ENCODE measurements at regions not wholly inside any gene's neighbourhood (a gene's known extent, or its start where the extent isn't known, plus 50 kb on each side); places are given as distances from the start of the nearest gene placed in this dataset.

DNA sequence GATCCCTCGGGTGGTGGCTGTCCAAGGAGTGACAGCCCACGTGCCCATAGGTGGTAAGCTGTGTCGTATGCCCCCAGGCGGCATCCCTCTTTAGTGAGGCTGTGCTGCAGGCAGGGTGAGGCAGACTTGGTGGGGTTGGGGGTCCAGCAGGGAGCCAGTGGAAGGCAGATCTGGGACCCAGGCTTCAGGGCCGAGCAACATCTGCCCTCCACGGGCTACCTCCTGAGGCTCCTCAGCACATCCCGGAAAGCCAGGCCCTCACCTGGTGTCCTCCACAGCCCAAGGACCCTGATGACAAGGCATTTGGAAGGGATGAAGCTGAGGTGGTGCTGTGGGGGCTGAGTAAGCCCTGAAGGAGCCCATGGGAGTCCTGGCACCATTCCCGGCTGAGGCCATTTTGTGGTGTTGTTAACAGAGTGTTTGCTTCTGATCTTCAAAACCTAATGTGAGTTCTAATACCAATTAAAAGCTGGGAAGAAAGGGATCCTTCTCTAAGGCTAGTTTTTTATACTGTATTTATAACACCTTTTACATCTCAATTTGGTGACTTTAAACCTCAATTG lies 295.8 kb upstream of the IRX2 start:
- ATAC-seq = no peak
- Histone ChIP-seq H3K9me3 (ENCODE audit: control insufficient read depth, insufficient read depth, low read depth, low read length) (no peaks in the 10 kb centered on the region), H3K36me3 (ENCODE audit: control insufficient read depth, insufficient read depth, low read length) (no peaks in the 10 kb centered on the region), H3K4me3 (ENCODE audit: low read depth in 2 of 2, low read length in 2 of 2) (no peak overlapping the region), H3K27me3 (ENCODE audit: control insufficient read depth, insufficient read depth, low read length) (no peaks in the 10 kb centered on the region), H3K27ac (ENCODE audit: low read length) (no peak overlapping the region), H3K4me1 (ENCODE audit: control insufficient read depth, insufficient read depth, low read length) (no peaks in the 10 kb centered on the region)
- intact Hi-C loops (cut with micrococcal nuclease; ENCODE audit: unreplicated experiment) = no loop called here
- TF ChIP-seq, protein P1, sequence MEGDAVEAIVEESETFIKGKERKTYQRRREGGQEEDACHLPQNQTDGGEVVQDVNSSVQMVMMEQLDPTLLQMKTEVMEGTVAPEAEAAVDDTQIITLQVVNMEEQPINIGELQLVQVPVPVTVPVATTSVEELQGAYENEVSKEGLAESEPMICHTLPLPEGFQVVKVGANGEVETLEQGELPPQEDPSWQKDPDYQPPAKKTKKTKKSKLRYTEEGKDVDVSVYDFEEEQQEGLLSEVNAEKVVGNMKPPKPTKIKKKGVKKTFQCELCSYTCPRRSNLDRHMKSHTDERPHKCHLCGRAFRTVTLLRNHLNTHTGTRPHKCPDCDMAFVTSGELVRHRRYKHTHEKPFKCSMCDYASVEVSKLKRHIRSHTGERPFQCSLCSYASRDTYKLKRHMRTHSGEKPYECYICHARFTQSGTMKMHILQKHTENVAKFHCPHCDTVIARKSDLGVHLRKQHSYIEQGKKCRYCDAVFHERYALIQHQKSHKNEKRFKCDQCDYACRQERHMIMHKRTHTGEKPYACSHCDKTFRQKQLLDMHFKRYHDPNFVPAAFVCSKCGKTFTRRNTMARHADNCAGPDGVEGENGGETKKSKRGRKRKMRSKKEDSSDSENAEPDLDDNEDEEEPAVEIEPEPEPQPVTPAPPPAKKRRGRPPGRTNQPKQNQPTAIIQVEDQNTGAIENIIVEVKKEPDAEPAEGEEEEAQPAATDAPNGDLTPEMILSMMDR (IDR thresholded peaks at IDR 0.05) = no peak
- TF ChIP-seq REST (IDR thresholded peaks at IDR 0.05; ENCODE audit: insufficient read depth in 1 of 2, low read depth in 2 of 2, low read length in 1 of 2) (no peak), TCF7L2 (IDR thresholded peaks at IDR 0.05; ENCODE audit: low read depth, low read length) (no peak), SIN3A (IDR thresholded peaks at IDR 0.05; ENCODE audit: borderline replicate concordance, insufficient read depth, low read depth, low read length) (no peak), POLR2AphosphoS5 (IDR thresholded peaks at IDR 0.05; ENCODE audit: low read depth, low read length) (no peak)
- ChIA-PET CTCF (no interaction called here), POLR2A (no interaction called here)
- in situ Hi-C loops (cut with HindIII; ENCODE audit: low pct_unique_long_range_greater_than_20kb, low sequenced_read_pairs) = no loop called here
- no peak for DNase-seq (ENCODE audit: low read depth, low spot score)
- BruUV-seq (replicated peaks) = no TSS peak

DNA sequence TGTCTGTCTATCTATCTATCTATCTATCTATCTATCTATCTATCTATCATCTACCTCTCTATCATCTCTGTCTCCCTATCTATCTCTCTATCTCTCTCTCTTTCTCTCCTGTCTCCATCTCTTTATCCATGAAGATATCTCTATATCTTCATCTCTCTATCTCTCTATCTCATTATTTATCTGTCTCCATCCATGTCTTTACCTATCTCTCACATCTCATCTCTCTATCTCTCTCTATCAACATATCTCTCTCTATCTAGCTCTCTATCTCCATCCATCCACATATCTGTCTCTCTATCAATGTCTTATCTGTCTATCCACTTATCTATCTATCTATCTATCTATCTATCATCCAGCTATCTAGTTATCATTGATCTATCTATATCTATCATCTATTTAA lies 292.1 kb upstream of the IRX2 start:
- TF ChIP-seq REST (IDR thresholded peaks at IDR 0.05; ENCODE audit: insufficient read depth in 1 of 2, low read depth in 2 of 2, low read length in 1 of 2) (no peak), TCF7L2 (IDR thresholded peaks at IDR 0.05; ENCODE audit: low read depth, low read length) (no peak), POLR2AphosphoS5 (IDR thresholded peaks at IDR 0.05; ENCODE audit: low read depth, low read length) (no peak), SIN3A (IDR thresholded peaks at IDR 0.05; ENCODE audit: borderline replicate concordance, insufficient read depth, low read depth, low read length) (no peak)
- TF ChIP-seq, protein P1 (IDR thresholded peaks at IDR 0.05) = no peak
- H3K9me3 ChIP-seq (ENCODE audit: control insufficient read depth, insufficient read depth, low read depth, low read length) = no peaks in the 10 kb centered on the region
- CTCF ChIA-PET = no interaction called here
- ATAC-seq (no peak), DNase-seq (ENCODE audit: low read depth, low spot score) (no peak)
- in situ Hi-C loops (cut with HindIII; ENCODE audit: low pct_unique_long_range_greater_than_20kb, low sequenced_read_pairs) (no loop called here), intact Hi-C loops (cut with micrococcal nuclease; ENCODE audit: unreplicated experiment) (no loop called here)
- no peak overlapping the region for H3K4me3 ChIP-seq (ENCODE audit: low read depth in 2 of 2, low read length in 2 of 2)
- BruUV-seq (replicated peaks) = no TSS peak
- POLR2A ChIA-PET = no interaction called here
- no peaks in the 10 kb centered on the region for H3K4me1 ChIP-seq (ENCODE audit: control insufficient read depth, insufficient read depth, low read length)
- no peaks in the 10 kb centered on the region for H3K27me3 ChIP-seq (ENCODE audit: control insufficient read depth, insufficient read depth, low read length)
- H3K36me3 ChIP-seq (ENCODE audit: control insufficient read depth, insufficient read depth, low read length) = no peaks in the 10 kb centered on the region
- no peak overlapping the region for H3K27ac ChIP-seq (ENCODE audit: low read length)

Data from Panc1 (cell line).